ENCODE measurements at regions not wholly inside any gene's neighbourhood (a gene's known extent, or its start where the extent isn't known, plus 50 kb on each side); places are given as distances from the start of the nearest gene placed in this dataset.

DNA sequence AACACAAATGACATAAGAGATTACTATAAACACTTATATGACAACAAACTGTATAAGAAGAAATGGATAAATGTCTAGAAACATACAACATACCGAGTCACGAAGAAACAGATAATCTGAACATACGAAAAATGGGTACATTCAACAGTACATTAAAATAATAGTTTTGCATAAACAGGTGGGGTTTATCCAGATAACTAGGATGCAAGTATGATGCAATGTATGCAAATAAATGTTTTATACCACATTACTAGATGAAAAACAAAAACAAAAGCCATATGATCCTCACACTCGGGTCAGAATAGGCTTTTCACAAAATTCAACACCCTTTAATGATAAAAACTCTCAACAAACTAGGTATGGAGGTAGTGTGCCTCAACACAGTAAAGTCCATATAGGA, 1585.7 kb downstream of the BRINP3 start:
- no peak for DNase-seq (ENCODE audit: low spot score)
- TF ChIP-seq CTCF (IDR thresholded peaks at IDR 0.05): no peak
- ATAC-seq (ENCODE audit: low FRiP score): no peak

DNA sequence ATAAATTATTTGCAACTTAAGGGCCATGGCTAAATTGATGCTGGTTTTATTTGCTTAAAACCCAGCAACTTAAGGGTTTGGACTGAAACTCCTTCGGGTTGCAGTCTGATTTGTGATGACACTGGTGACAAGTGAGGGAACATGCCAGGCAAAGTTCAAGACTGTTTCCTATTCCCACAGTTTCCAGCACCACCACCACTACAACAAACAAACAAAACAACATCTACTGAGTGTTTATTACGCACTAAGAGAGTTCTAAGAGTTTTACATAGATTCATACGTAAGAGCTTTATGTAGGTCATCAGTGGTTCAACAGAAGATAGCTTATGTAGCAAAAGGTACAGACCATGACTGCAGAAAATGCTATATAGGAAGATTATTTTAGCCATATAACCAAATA, 1582.1 kb downstream of the BRINP3 start:
- TF ChIP-seq CTCF (IDR thresholded peaks at IDR 0.05): no peak
- no peak for ATAC-seq (ENCODE audit: low FRiP score)
- DNase-seq (ENCODE audit: low spot score): no peak

DNA sequence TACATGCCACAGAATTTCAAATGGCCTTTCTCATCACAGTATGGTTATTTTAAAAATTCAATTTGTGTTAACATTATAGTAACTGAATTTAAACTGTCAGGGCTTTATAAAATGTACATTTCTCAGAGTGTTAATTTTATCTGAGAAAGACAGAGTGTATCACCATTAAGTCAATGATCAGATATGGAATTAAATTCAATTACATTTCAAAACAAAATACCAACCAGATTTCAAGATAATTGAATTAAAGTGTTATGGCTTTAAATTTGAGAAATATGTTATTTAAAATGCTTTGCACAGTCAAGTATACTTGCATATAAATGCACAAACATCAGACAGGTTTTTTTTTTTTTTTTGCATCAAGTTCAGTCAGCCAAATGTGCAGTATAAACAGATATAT, 1574.4 kb downstream of the BRINP3 start:
- no peak for DNase-seq (ENCODE audit: low spot score)
- ATAC-seq (ENCODE audit: low FRiP score): no peak
- TF ChIP-seq CTCF (IDR thresholded peaks at IDR 0.05): no peak

GRCh38 chr1:188904201-188904600, 1573.5 kb downstream of the BRINP3 start:
- no peak for ATAC-seq (ENCODE audit: low FRiP score)
- no peak for TF ChIP-seq CTCF (IDR thresholded peaks at IDR 0.05)
- no peak for DNase-seq (ENCODE audit: low spot score)

DNA sequence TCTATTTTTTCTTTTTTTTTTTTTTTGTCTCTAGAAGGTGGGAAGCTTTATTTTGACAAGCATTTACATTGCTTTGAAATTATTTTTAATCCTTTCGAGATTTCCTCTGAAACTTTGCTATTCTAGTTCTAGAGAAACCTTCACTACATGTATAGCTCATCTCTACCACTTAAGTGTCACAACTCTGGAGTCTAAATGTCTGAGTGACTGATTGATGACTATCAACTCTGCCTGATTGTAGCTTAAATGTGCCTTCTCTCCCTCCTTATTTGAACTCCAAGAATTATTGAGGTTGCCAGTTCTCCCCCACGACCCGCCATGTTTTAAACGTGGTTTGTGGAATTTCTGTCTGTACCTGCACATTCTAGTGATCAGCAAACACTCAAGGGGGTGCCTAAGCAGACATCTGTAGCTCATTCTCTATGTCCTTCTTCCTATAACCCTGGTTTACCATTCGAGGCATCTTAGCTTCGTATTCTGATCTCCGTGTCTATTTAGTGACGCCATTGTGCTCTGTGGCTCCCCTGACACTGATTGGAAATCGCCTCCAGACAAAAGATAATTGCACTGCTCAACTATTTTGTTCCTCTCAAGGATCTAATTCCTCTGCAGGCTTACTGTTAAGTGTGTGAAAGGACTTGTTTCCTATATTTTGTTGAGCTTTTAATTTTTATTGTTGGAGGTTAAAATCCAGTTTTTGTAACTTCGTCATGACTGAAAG, 1570.6 kb downstream of the BRINP3 start:
- ATAC-seq (ENCODE audit: low FRiP score): no peak
- TF ChIP-seq CTCF (IDR thresholded peaks at IDR 0.05): no peak
- no peak for DNase-seq (ENCODE audit: low spot score)

GRCh38 chr1:188930382-188930781, 1547.3 kb downstream of the BRINP3 start:
- no peak for TF ChIP-seq CTCF (IDR thresholded peaks at IDR 0.05)
- DNase-seq (ENCODE audit: low spot score) (no peak), ATAC-seq (ENCODE audit: low FRiP score) (no peak)

- DNase-seq (ENCODE audit: low spot score) (no peak), ATAC-seq (ENCODE audit: low FRiP score) (no peak)
- no peak for TF ChIP-seq CTCF (IDR thresholded peaks at IDR 0.05)
Observed at GRCh38 chr1:188931506-188931905, 1546.2 kb downstream of the BRINP3 start.

All from omental fat pad (tissue), 3 donors.